ENCODE measurements at regions not wholly inside any gene's neighbourhood (a gene's known extent, or its start where the extent isn't known, plus 50 kb on each side); places are given as distances from the start of the nearest gene placed in this dataset.

- CTCF ChIA-PET (ENCODE audit: unreplicated experiment), result no interaction called here
Measured at GRCh38 chrY:13795067-13795466, 91.4 kb downstream of the TMSB4Y start.

GRCh38 chrY:13802828-13803227 lies 99.1 kb downstream of the TMSB4Y start:
- no peak overlapping the region for H3K27ac ChIP-seq (ENCODE audit: low read depth, low read length, poor library complexity, severe bottlenecking)
- no TSS peak for BruUV-seq (replicated peaks)

More at GRCh38 chrY:13795067-13795466, 91.4 kb downstream of the TMSB4Y start:
- Histone ChIP-seq H3K4me3 (ENCODE audit: low read depth, low read length, poor library complexity, severe bottlenecking) (no peak overlapping the region), H3K4me1 (ENCODE audit: insufficient read depth, low read length, poor library complexity, severe bottlenecking) (no peaks in the 10 kb centered on the region), H3K9me3 (ENCODE audit: low read length) (no peaks in the 10 kb centered on the region), H3K36me3 (ENCODE audit: insufficient read depth, low read length) (no peaks in the 10 kb centered on the region), H3K4me2 (ENCODE audit: low read length) (no peak overlapping the region), H3K27ac (ENCODE audit: low read depth, low read length, poor library complexity, severe bottlenecking) (no peak overlapping the region), H4K20me1 (ENCODE audit: insufficient read depth, low read length) (no peaks in the 10 kb centered on the region), H2AFZ (ENCODE audit: low read length) (no peak overlapping the region), H3K79me2 (ENCODE audit: insufficient read depth, low read depth, low read length) (no peaks in the 10 kb centered on the region), H3K9me2 (ENCODE audit: insufficient read depth, low read length) (no peaks in the 10 kb centered on the region)
- no peak for TF ChIP-seq EZH2phosphoT487 (IDR thresholded peaks at IDR 0.05; ENCODE audit: borderline replicate concordance, low read depth, low read length)
- TF ChIP-seq CTCF (conservative IDR thresholded peaks at IDR 0.05; ENCODE audit: low read length), result no peak
- no peak for DNase-seq (ENCODE audit: low spot score)
- POLR2A ChIA-PET, result no interaction called here
- intact Hi-C loops (cut with micrococcal nuclease; ENCODE audit: unreplicated experiment), result no loop called here
- BruUV-seq (replicated peaks), result no TSS peak

GRCh38 chrY:13803424-13803823 lies 99.7 kb downstream of the TMSB4Y start:
- H3K4me3 ChIP-seq (ENCODE audit: low read depth, low read length, poor library complexity, severe bottlenecking), result no peak overlapping the region
- H4K20me1 ChIP-seq (ENCODE audit: insufficient read depth, low read length), result no peaks in the 10 kb centered on the region
- DNase-seq (ENCODE audit: low spot score), result no peak
- no peaks in the 10 kb centered on the region for H3K4me1 ChIP-seq (ENCODE audit: insufficient read depth, low read length, poor library complexity, severe bottlenecking)
- H3K9me3 ChIP-seq (ENCODE audit: low read length), result no peaks in the 10 kb centered on the region
- no TSS peak for BruUV-seq (replicated peaks)
- intact Hi-C loops (cut with micrococcal nuclease; ENCODE audit: unreplicated experiment), result no loop called here
- TF ChIP-seq CTCF (conservative IDR thresholded peaks at IDR 0.05; ENCODE audit: low read length), result no peak
- TF ChIP-seq EZH2phosphoT487 (IDR thresholded peaks at IDR 0.05; ENCODE audit: borderline replicate concordance, low read depth, low read length), result no peak
- no peak overlapping the region for H3K4me2 ChIP-seq (ENCODE audit: low read length)
- H3K9me2 ChIP-seq (ENCODE audit: insufficient read depth, low read length), result no peaks in the 10 kb centered on the region
- no peaks in the 10 kb centered on the region for H3K36me3 ChIP-seq (ENCODE audit: insufficient read depth, low read length)
- CTCF ChIA-PET (ENCODE audit: unreplicated experiment), result no interaction called here
- H2AFZ ChIP-seq (ENCODE audit: low read length), result no peak overlapping the region
- POLR2A ChIA-PET, result no interaction called here
- no peaks in the 10 kb centered on the region for H3K79me2 ChIP-seq (ENCODE audit: insufficient read depth, low read depth, low read length)
- no peak overlapping the region for H3K27ac ChIP-seq (ENCODE audit: low read depth, low read length, poor library complexity, severe bottlenecking)

More at GRCh38 chrY:13802828-13803227, 99.1 kb downstream of the TMSB4Y start:
- no peaks in the 10 kb centered on the region for H3K9me2 ChIP-seq (ENCODE audit: insufficient read depth, low read length)
- H3K4me3 ChIP-seq (ENCODE audit: low read depth, low read length, poor library complexity, severe bottlenecking), result no peak overlapping the region
- H3K79me2 ChIP-seq (ENCODE audit: insufficient read depth, low read depth, low read length), result no peaks in the 10 kb centered on the region
- H3K4me1 ChIP-seq (ENCODE audit: insufficient read depth, low read length, poor library complexity, severe bottlenecking), result no peaks in the 10 kb centered on the region
- H3K4me2 ChIP-seq (ENCODE audit: low read length), result no peak overlapping the region
- H3K9me3 ChIP-seq (ENCODE audit: low read length), result no peaks in the 10 kb centered on the region
- no peak overlapping the region for H2AFZ ChIP-seq (ENCODE audit: low read length)
- no peaks in the 10 kb centered on the region for H3K36me3 ChIP-seq (ENCODE audit: insufficient read depth, low read length)
- TF ChIP-seq EZH2phosphoT487 (IDR thresholded peaks at IDR 0.05; ENCODE audit: borderline replicate concordance, low read depth, low read length), result no peak
- TF ChIP-seq CTCF (conservative IDR thresholded peaks at IDR 0.05; ENCODE audit: low read length), result no peak
- H4K20me1 ChIP-seq (ENCODE audit: insufficient read depth, low read length), result no peaks in the 10 kb centered on the region
- no peak for DNase-seq (ENCODE audit: low spot score)
- intact Hi-C loops (cut with micrococcal nuclease; ENCODE audit: unreplicated experiment), result no loop called here
- ChIA-PET CTCF (ENCODE audit: unreplicated experiment) (no interaction called here), POLR2A (no interaction called here)
